ENCODE measurements at regions not wholly inside any gene's neighbourhood (a gene's known extent, or its start where the extent isn't known, plus 50 kb on each side); places are given as distances from the start of the nearest gene placed in this dataset.

- no peak for TF ChIP-seq EP300 (IDR thresholded peaks at IDR 0.05; ENCODE audit: borderline replicate concordance in 1 of 2, control insufficient read depth in 1 of 2, low read depth in 2 of 2, low read length in 2 of 2)
- TF ChIP-seq MAX (IDR thresholded peaks at IDR 0.05; ENCODE audit: low read depth, low read length) = no peak
- no peak for TF ChIP-seq MTA3 (IDR thresholded peaks at IDR 0.05; ENCODE audit: borderline replicate concordance, low read length)
- no peak for TF ChIP-seq NRF1 (conservative IDR thresholded peaks at IDR 0.05; ENCODE audit: low read depth, low read length)
- TF ChIP-seq PRDM15 (CRISPR knock-in tag; IDR thresholded peaks at IDR 0.05) = no peak
- TF ChIP-seq SMC3 (IDR thresholded peaks at IDR 0.05; ENCODE audit: borderline replicate concordance, low read length) = no peak
- no peak for TF ChIP-seq POLR2AphosphoS5 (IDR thresholded peaks at IDR 0.05; ENCODE audit: low read length)
- TF ChIP-seq CTCF (IDR thresholded peaks at IDR 0.05 in 2 of 3, conservative IDR thresholded peaks at IDR 0.05 in 1 of 3; ENCODE audit: control insufficient read depth in 2 of 3, extremely low read depth in 1 of 3, insufficient read depth in 1 of 3, low read depth in 3 of 3, low read length in 3 of 3) = no peak
- TF ChIP-seq FOS (IDR thresholded peaks at IDR 0.05; ENCODE audit: borderline replicate concordance, extremely low read depth, insufficient read length) = no peak
- no peak for TF ChIP-seq NBN (IDR thresholded peaks at IDR 0.05)
These were observed 378.3 kb downstream of the CDH9 start for GRCh38 chr5:26660116-26660515.
